ENCODE measurements at regions not wholly inside any gene's neighbourhood (a gene's known extent, or its start where the extent isn't known, plus 50 kb on each side); places are given as distances from the start of the nearest gene placed in this dataset.

- no peak overlapping the region for H3K4me3 ChIP-seq (ENCODE audit: low read depth, low read length)
- no peak for DNase-seq (ENCODE audit: low read depth)
- TF ChIP-seq, protein P1, sequence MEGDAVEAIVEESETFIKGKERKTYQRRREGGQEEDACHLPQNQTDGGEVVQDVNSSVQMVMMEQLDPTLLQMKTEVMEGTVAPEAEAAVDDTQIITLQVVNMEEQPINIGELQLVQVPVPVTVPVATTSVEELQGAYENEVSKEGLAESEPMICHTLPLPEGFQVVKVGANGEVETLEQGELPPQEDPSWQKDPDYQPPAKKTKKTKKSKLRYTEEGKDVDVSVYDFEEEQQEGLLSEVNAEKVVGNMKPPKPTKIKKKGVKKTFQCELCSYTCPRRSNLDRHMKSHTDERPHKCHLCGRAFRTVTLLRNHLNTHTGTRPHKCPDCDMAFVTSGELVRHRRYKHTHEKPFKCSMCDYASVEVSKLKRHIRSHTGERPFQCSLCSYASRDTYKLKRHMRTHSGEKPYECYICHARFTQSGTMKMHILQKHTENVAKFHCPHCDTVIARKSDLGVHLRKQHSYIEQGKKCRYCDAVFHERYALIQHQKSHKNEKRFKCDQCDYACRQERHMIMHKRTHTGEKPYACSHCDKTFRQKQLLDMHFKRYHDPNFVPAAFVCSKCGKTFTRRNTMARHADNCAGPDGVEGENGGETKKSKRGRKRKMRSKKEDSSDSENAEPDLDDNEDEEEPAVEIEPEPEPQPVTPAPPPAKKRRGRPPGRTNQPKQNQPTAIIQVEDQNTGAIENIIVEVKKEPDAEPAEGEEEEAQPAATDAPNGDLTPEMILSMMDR (IDR thresholded peaks at IDR 0.05; ENCODE audit: insufficient read depth, low read depth, low read length) = no peak
Observed at GRCh38 chr10:10625491-10625890, 392.2 kb upstream of the CELF2 start.

GRCh38 chr10:10626734-10627133 is 390.9 kb upstream of the CELF2 start:
- TF ChIP-seq, protein P1 (IDR thresholded peaks at IDR 0.05; ENCODE audit: insufficient read depth, low read depth, low read length) = no peak
- no peak for DNase-seq (ENCODE audit: low read depth)
- no peak overlapping the region for H3K4me3 ChIP-seq (ENCODE audit: low read depth, low read length)

- H3K4me3 ChIP-seq (ENCODE audit: low read depth, low read length) = no peak overlapping the region
- DNase-seq (ENCODE audit: low read depth) = no peak
- TF ChIP-seq, protein P1 (IDR thresholded peaks at IDR 0.05; ENCODE audit: insufficient read depth, low read depth, low read length) = no peak
Observed at GRCh38 chr10:10627414-10627813, 390.3 kb upstream of the CELF2 start.

DNA sequence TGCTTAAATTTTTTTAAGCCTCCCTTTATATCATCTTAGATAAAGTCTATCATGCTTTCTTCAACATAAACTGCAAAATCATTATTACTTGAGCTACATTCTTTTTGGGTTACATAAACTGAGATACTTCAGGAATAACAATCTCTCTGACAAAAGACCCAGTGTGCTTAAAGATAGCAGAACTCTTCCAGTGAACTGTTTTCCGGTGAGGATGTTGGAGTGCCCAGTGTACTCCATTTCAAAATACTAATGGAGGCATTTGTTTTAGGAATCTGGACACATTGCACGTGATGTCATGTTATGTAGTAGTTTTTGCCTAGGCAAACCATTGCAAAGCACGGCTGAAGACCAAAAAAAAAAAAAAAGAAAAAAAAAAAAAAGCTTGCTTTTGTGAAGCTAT is 388.2 kb upstream of the CELF2 start:
- no peak for DNase-seq (ENCODE audit: low read depth)
- TF ChIP-seq, protein P1 (IDR thresholded peaks at IDR 0.05; ENCODE audit: insufficient read depth, low read depth, low read length) = no peak
- H3K4me3 ChIP-seq (ENCODE audit: low read depth, low read length) = no peak overlapping the region

GRCh38 chr10:10630281-10630680 is 387.4 kb upstream of the CELF2 start:
- no peak for DNase-seq (ENCODE audit: low read depth)
- TF ChIP-seq, protein P1 (IDR thresholded peaks at IDR 0.05; ENCODE audit: insufficient read depth, low read depth, low read length) = no peak
- no peak overlapping the region for H3K4me3 ChIP-seq (ENCODE audit: low read depth, low read length)

- DNase-seq (ENCODE audit: low read depth) = no peak
- H3K4me3 ChIP-seq (ENCODE audit: low read depth, low read length) = no peak overlapping the region
- TF ChIP-seq, protein P1 (IDR thresholded peaks at IDR 0.05; ENCODE audit: insufficient read depth, low read depth, low read length) = no peak
Observed at GRCh38 chr10:10630782-10631181, 386.9 kb upstream of the CELF2 start.

DNA sequence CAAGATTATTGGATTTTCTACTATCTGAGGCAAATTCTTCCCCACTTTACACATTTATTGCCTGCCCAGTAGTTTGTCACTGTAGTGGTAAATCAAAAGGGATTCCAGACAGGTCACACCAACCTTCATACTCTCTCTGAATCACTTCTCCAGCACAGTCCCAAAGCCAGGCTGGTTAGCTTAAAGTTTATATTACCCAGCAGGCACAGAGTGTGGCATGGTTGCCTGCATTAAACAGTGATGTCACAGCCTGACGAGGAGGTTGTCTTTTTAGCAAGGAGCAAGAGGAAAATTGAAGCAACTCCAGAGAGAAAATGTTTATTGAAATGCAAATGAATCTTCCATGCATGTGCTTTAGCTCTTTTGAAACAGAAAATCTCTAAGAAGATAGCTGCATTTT is 375.5 kb upstream of the CELF2 start:
- TF ChIP-seq, protein P1 (IDR thresholded peaks at IDR 0.05; ENCODE audit: insufficient read depth, low read depth, low read length) = no peak
- H3K4me3 ChIP-seq (ENCODE audit: low read depth, low read length) = no peak overlapping the region
- no peak for DNase-seq (ENCODE audit: low read depth)
